Left lung (tissue), 4 donors: ENCODE measurements at regions not wholly inside any gene's neighbourhood (a gene's known extent, or its start where the extent isn't known, plus 50 kb on each side); places are given as distances from the start of the nearest gene placed in this dataset.

Source experiments
- ATAC-seq: fragments of 200-7000 bp; cut with Tn5 transposase; one replicate; pipeline ENCODE4 v1.9.1; 2020; ENCODE audit warnings: moderate library complexity
- DNase-seq, 4 donors: peaks; one replicate each; pipeline ENCODE4 v3.0.0-alpha.2; 2013 to 2020
- H3K27ac ChIP-seq, 2 donors: fragments of 200-600 bp; sonication (generic) in 1 of 2; one replicate each; pipeline versions ENCODE4 v1.5.0 to v1.8.0; 2020 to 2021
- H3K27me3 ChIP-seq, 2 donors: fragments of 200-600 bp; sonication (generic) in 1 of 2; one replicate each; pipeline versions ENCODE4 v1.5.0 to v1.8.0; 2020 to 2021
- H3K36me3 ChIP-seq, 2 donors: fragments of 200-600 bp; sonication (generic) in 1 of 2; one replicate each; pipeline versions ENCODE4 v1.5.0 to v1.8.0; 2020 to 2021
- H3K4me1 ChIP-seq, 2 donors: fragments of 200-600 bp; one replicate each; pipeline ENCODE4 v1.8.0; 2021
- H3K4me3 ChIP-seq, 2 donors: fragments of 200-600 bp; sonication (generic) in 1 of 2; one replicate each; pipeline versions ENCODE4 v1.5.0 to v1.8.0; 2020 to 2021; ENCODE audit warnings: mild to moderate bottlenecking in 1 of 2
- H3K9me3 ChIP-seq, 2 donors: fragments of 200-600 bp; sonication (generic) in 1 of 2; one replicate each; pipeline versions ENCODE4 v1.5.0 to v1.8.0; 2020 to 2021
- CTCF ChIP-seq, 2 donors: fragments of 200-600 bp; sonication (generic) in 1 of 2; IDR thresholded peaks; one replicate each; pipeline versions ENCODE4 v1.5.0 to v1.8.0; 2021; ENCODE audit warnings: antibody characterized with exemption in 2 of 2
- intact Hi-C, 2 donors: fragments of 100-400 bp; cut with DNase I; formaldehyde crosslinking; loops; one replicate each; pipeline versions ENCODE4 v1.11.2 to v1.14.2; 2022
- donor health status: DM: no; HTN: yes; CAD: no.
- donor health status: DM: no; HTN: no; CAD: no.

GRCh38 chr17:34773036-34773435, 188.2 kb downstream of the CCT6B start:
- no peak overlapping the region for H3K27ac ChIP-seq
- H3K9me3 ChIP-seq, result no peaks in the 10 kb centered on the region
- H3K27me3 ChIP-seq, result peaks cover 0 to 33% of the 10 kb centered on the region in 2 donors
- ATAC-seq (no peak), DNase-seq (no peak)
- intact Hi-C loops, result no loop called here
- H3K4me1 ChIP-seq, result no peaks in the 10 kb centered on the region
- no peak overlapping the region for H3K4me3 ChIP-seq
- no peak for TF ChIP-seq CTCF (IDR thresholded peaks at IDR 0.05)
- H3K36me3 ChIP-seq, result no peaks in the 10 kb centered on the region

GRCh38 chr17:34771891-34772290, 189.4 kb downstream of the CCT6B start:
- intact Hi-C loops, result no loop called here
- no peak for ATAC-seq
- no peak for TF ChIP-seq CTCF (IDR thresholded peaks at IDR 0.05)

GRCh38 chr17:34770586-34770985, 190.7 kb downstream of the CCT6B start:
- DNase-seq (no peak), ATAC-seq (no peak)
- Histone ChIP-seq H3K27me3 (peaks cover 0 to 30% of the 10 kb centered on the region in 2 donors), H3K36me3 (no peaks in the 10 kb centered on the region), H3K4me1 (no peaks in the 10 kb centered on the region), H3K27ac (no peak overlapping the region), H3K9me3 (no peaks in the 10 kb centered on the region), H3K4me3 (no peak overlapping the region)
- no peak for TF ChIP-seq CTCF (IDR thresholded peaks at IDR 0.05)
- intact Hi-C loops, result no loop called here

More at GRCh38 chr17:34771891-34772290, 189.4 kb downstream of the CCT6B start:
- DNase-seq, result no peak
- Histone ChIP-seq H3K4me1 (no peaks in the 10 kb centered on the region), H3K36me3 (no peaks in the 10 kb centered on the region), H3K9me3 (no peaks in the 10 kb centered on the region), H3K27me3 (peaks cover 0 to 31% of the 10 kb centered on the region in 2 donors), H3K27ac (no peak overlapping the region), H3K4me3 (no peak overlapping the region)

GRCh38 chr17:34769899-34770298, 190.5 kb downstream of the TMEM132E start:
- Histone ChIP-seq H3K27me3 (peaks cover 0 to 23% of the 10 kb centered on the region in 2 donors), H3K27ac (no peak overlapping the region), H3K4me3 (no peak overlapping the region), H3K4me1 (no peaks in the 10 kb centered on the region), H3K9me3 (no peaks in the 10 kb centered on the region), H3K36me3 (no peaks in the 10 kb centered on the region)
- no peak for TF ChIP-seq CTCF (IDR thresholded peaks at IDR 0.05)
- DNase-seq, result no peak
- ATAC-seq, result no peak
- intact Hi-C loops, result no loop called here

- Histone ChIP-seq H3K9me3 (no peaks in the 10 kb centered on the region), H3K27me3 (peaks cover 0 to 15% of the 10 kb centered on the region in 2 donors), H3K27ac (no peak overlapping the region), H3K36me3 (no peaks in the 10 kb centered on the region), H3K4me1 (no peaks in the 10 kb centered on the region), H3K4me3 (no peak overlapping the region)
- DNase-seq, result no peak
- no peak for ATAC-seq
- intact Hi-C loops, result no loop called here
- no peak for TF ChIP-seq CTCF (IDR thresholded peaks at IDR 0.05)
These were observed 189.7 kb downstream of the TMEM132E start for GRCh38 chr17:34769049-34769448.
